Tibial nerve (tissue), 4 donors: ENCODE measurements at regions not wholly inside any gene's neighbourhood (a gene's known extent, or its start where the extent isn't known, plus 50 kb on each side); places are given as distances from the start of the nearest gene placed in this dataset.

Experiments used
- CTCF ChIP-seq, 5 experiments: fragments of 200-600 bp in 3 of 5; fragments of 450-650 bp in 2 of 5; sonication (generic) in 3 of 5; IDR thresholded peaks; one replicate each; pipeline ENCODE4 v1.5.1; 2016 to 2019; ENCODE audit warnings: antibody characterized with exemption in 5 of 5, mild to moderate bottlenecking in 3 of 5, moderate library complexity in 2 of 5
- EP300 ChIP-seq, 2 donors: sonication (generic); formaldehyde crosslinking; IDR thresholded peaks; one replicate each; pipeline ENCODE4 v1.6.1; 2017; ENCODE audit warnings: antibody characterized with exemption in 2 of 2, mild to moderate bottlenecking in 1 of 2
- POLR2A ChIP-seq, 2 donors: fragments of 450-650 bp; IDR thresholded peaks; one replicate each; pipeline ENCODE4 v1.6.1; 2017; ENCODE audit warnings: antibody characterized with exemption in 2 of 2, mild to moderate bottlenecking in 2 of 2, moderate library complexity in 2 of 2

DNA sequence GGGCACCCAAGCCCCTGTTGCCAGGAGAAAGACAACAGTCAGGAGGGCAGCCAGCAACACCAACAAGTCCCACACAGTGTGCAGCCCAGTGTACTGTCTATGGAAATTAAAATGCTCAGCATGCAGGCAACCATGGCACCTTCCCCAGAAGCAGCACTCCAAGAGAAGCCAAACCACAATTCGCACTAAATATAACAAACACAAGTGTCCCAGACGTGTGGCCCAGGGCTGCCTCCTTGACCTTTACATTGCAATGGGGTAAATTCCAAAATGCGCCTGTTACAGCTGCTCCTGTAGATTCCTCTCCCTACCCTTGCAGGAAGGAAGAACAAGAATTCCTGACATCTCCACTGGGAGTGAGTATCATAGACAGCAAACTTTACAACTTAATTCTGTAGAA lies 292.8 kb upstream of the USP9Y start:
- TF ChIP-seq CTCF (IDR thresholded peaks at IDR 0.05), result no peak
- TF ChIP-seq POLR2A (IDR thresholded peaks at IDR 0.05), result no peak
- TF ChIP-seq EP300 (IDR thresholded peaks at IDR 0.05), result no peak
